Ishikawa (cell line): ENCODE measurements at regions not wholly inside any gene's neighbourhood (a gene's known extent, or its start where the extent isn't known, plus 50 kb on each side); places are given as distances from the start of the nearest gene placed in this dataset.

ENCODE experiments used
- EGR1 ChIP-seq: IDR thresholded peaks from 2 replicates; pipeline ENCODE4 v1.6.1; 2012
- EP300 ChIP-seq: IDR thresholded peaks from 2 replicates; pipeline ENCODE4 v1.6.1; 2012; ENCODE audit warnings: borderline replicate concordance
- TEAD4 ChIP-seq: IDR thresholded peaks from 2 replicates; pipeline ENCODE4 v1.6.1; 2012
- YY1 ChIP-seq: IDR thresholded peaks from 2 replicates; pipeline ENCODE4 v1.6.1; 2012; ENCODE audit warnings: low read depth

DNA sequence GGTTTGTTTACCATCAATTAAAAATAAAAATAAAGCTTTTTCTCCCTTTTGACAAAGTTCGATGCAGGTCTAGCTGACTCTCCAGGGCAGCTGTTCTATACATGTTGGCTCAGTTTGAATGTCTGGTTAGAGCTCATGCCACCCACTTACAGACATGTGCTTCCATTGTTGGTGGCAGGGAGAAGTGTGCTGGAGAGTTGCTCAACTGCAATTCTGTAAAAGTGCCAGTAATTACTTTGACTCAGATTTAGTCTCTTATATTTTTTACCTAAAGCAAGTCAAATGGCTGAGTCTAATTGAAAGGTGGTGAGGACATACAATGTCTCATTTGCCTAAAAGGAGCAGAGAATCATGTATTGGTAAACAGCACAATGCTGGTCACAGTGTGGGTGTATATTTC is 609.1 kb upstream of the SYT4 start:
- TF ChIP-seq EGR1 (no peak), EP300 (no peak), TEAD4 (no peak), YY1 (no peak)
